ENCODE measurements at regions not wholly inside any gene's neighbourhood (a gene's known extent, or its start where the extent isn't known, plus 50 kb on each side); places are given as distances from the start of the nearest gene placed in this dataset.

DNA sequence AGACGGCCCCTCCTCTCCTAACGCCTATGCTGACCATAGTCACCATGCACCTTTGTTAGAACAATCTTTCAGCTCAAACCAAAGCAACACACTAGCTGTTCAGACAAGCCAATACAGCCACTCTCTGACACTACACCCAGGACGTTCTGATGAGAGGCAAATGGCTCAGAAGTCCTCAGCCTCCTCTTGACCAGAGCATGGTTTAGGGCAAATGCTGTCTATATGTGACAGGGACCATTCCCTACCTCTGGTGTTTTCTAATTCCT, 264.8 kb upstream of the HES1 start:
- TF ChIP-seq EZH2 (IDR thresholded peaks at IDR 0.05; ENCODE audit: borderline replicate concordance) (no peak), EZH2phosphoT487 (IDR thresholded peaks at IDR 0.05; ENCODE audit: low read depth, severe bottlenecking, unreplicated experiment) (no peak)
- TF ChIP-seq, protein P1, sequence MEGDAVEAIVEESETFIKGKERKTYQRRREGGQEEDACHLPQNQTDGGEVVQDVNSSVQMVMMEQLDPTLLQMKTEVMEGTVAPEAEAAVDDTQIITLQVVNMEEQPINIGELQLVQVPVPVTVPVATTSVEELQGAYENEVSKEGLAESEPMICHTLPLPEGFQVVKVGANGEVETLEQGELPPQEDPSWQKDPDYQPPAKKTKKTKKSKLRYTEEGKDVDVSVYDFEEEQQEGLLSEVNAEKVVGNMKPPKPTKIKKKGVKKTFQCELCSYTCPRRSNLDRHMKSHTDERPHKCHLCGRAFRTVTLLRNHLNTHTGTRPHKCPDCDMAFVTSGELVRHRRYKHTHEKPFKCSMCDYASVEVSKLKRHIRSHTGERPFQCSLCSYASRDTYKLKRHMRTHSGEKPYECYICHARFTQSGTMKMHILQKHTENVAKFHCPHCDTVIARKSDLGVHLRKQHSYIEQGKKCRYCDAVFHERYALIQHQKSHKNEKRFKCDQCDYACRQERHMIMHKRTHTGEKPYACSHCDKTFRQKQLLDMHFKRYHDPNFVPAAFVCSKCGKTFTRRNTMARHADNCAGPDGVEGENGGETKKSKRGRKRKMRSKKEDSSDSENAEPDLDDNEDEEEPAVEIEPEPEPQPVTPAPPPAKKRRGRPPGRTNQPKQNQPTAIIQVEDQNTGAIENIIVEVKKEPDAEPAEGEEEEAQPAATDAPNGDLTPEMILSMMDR (IDR thresholded peaks at IDR 0.05; ENCODE audit: poor library complexity), result no peak
- H3K9me3 ChIP-seq (ENCODE audit: low read depth), result no peaks in the 10 kb centered on the region
- no peaks in the 10 kb centered on the region for H3K9me2 ChIP-seq (replicated peaks; ENCODE audit: insufficient read depth)
- H2AFZ ChIP-seq, result no peak overlapping the region
- WGBS (ENCODE audit: low lambda C conversion rate, missing lambda C conversion rate), result 60% methylated on average over 3 of the region's 3 CpGs
- H3K4me2 ChIP-seq, result no peak overlapping the region
- no peaks in the 10 kb centered on the region for H4K20me1 ChIP-seq (ENCODE audit: insufficient read depth, poor library complexity, severe bottlenecking)
- no peaks in the 10 kb centered on the region for H3K79me2 ChIP-seq
- peaks cover 46% of the 10 kb centered on the region for H3K4me1 ChIP-seq (ENCODE audit: insufficient read depth)
- H3K27ac ChIP-seq, result peak overlapping the region; percentile 86
- DNase-seq (ENCODE audit: low spot score), result no peak
- H3K27me3 ChIP-seq, result no peaks in the 10 kb centered on the region
- no peak overlapping the region for H3K4me3 ChIP-seq
- H3K36me3 ChIP-seq (replicated peaks; ENCODE audit: insufficient read depth, low read depth), result no peaks in the 10 kb centered on the region

GRCh38 chr3:193872265-193872753, 263.6 kb upstream of the HES1 start:
- Histone ChIP-seq H3K27me3 (no peaks in the 10 kb centered on the region), H3K4me2 (peak overlapping the region; percentile 32), H3K9me3 (ENCODE audit: low read depth) (no peaks in the 10 kb centered on the region), H4K20me1 (ENCODE audit: insufficient read depth, poor library complexity, severe bottlenecking) (no peaks in the 10 kb centered on the region), H3K79me2 (no peaks in the 10 kb centered on the region), H3K4me3 (no peak overlapping the region), H3K9me2 (replicated peaks; ENCODE audit: insufficient read depth) (no peaks in the 10 kb centered on the region), H2AFZ (no peak overlapping the region), H3K4me1 (ENCODE audit: insufficient read depth) (peaks cover 51% of the 10 kb centered on the region), H3K27ac (peak overlapping the region; percentile 86), H3K36me3 (replicated peaks; ENCODE audit: insufficient read depth, low read depth) (no peaks in the 10 kb centered on the region)
- TF ChIP-seq, protein P1 (IDR thresholded peaks at IDR 0.05; ENCODE audit: poor library complexity), result no peak
- TF ChIP-seq EZH2phosphoT487 (IDR thresholded peaks at IDR 0.05; ENCODE audit: low read depth, severe bottlenecking, unreplicated experiment), result no peak
- TF ChIP-seq EZH2 (IDR thresholded peaks at IDR 0.05; ENCODE audit: borderline replicate concordance), result no peak
- peak; percentile 85 for DNase-seq (ENCODE audit: low spot score)
- WGBS (ENCODE audit: low lambda C conversion rate, missing lambda C conversion rate), result 46% methylated on average over 2 of the region's 2 CpGs

GRCh38 chr3:193873426-193874201, 262.3 kb upstream of the HES1 start:
- 74% methylated on average over 8 of the region's 8 CpGs for WGBS (ENCODE audit: low lambda C conversion rate, missing lambda C conversion rate)
- Histone ChIP-seq H3K4me2 (no peak overlapping the region), H3K27me3 (no peaks in the 10 kb centered on the region), H2AFZ (no peak overlapping the region), H3K4me3 (no peak overlapping the region), H3K4me1 (ENCODE audit: insufficient read depth) (peaks cover 51% of the 10 kb centered on the region), H4K20me1 (ENCODE audit: insufficient read depth, poor library complexity, severe bottlenecking) (no peaks in the 10 kb centered on the region), H3K79me2 (no peaks in the 10 kb centered on the region), H3K36me3 (replicated peaks; ENCODE audit: insufficient read depth, low read depth) (no peaks in the 10 kb centered on the region), H3K9me3 (ENCODE audit: low read depth) (no peaks in the 10 kb centered on the region), H3K27ac (peak overlapping the region; percentile 72), H3K9me2 (replicated peaks; ENCODE audit: insufficient read depth) (no peaks in the 10 kb centered on the region)
- TF ChIP-seq, protein P1 (IDR thresholded peaks at IDR 0.05; ENCODE audit: poor library complexity), result no peak
- no peak for TF ChIP-seq EZH2phosphoT487 (IDR thresholded peaks at IDR 0.05; ENCODE audit: low read depth, severe bottlenecking, unreplicated experiment)
- TF ChIP-seq EZH2 (IDR thresholded peaks at IDR 0.05; ENCODE audit: borderline replicate concordance), result no peak
- DNase-seq (ENCODE audit: low spot score), result no peak

Measured in hepatocyte (in vitro differentiated cells).